ENCODE measurements at regions not wholly inside any gene's neighbourhood (a gene's known extent, or its start where the extent isn't known, plus 50 kb on each side); places are given as distances from the start of the nearest gene placed in this dataset.

- no peak for DNase-seq
- TF ChIP-seq POLR2A (IDR thresholded peaks at IDR 0.05; ENCODE audit: low read length), result no peak
- TF ChIP-seq GATA1 (IDR thresholded peaks at IDR 0.05; ENCODE audit: low read depth, low read length), result no peak
These were observed 255.0 kb downstream of the TBL1XR1 start for GRCh38 chr3:176942305-176942704.

- no peak for TF ChIP-seq GATA1 (IDR thresholded peaks at IDR 0.05; ENCODE audit: low read depth, low read length)
- TF ChIP-seq POLR2A (IDR thresholded peaks at IDR 0.05; ENCODE audit: low read length), result no peak
- no peak for DNase-seq
These were observed 255.6 kb downstream of the TBL1XR1 start for GRCh38 chr3:176941689-176942088.

GRCh38 chr3:176939022-176939817, 258.1 kb downstream of the TBL1XR1 start:
- peak; percentile 67 to 73 for DNase-seq
- TF ChIP-seq GATA1 (IDR thresholded peaks at IDR 0.05; ENCODE audit: low read depth, low read length) (no peak), POLR2A (IDR thresholded peaks at IDR 0.05; ENCODE audit: low read length) (no peak)

GRCh38 chr3:176937994-176938393, 259.3 kb downstream of the TBL1XR1 start:
- TF ChIP-seq GATA1 (IDR thresholded peaks at IDR 0.05; ENCODE audit: low read depth, low read length), result no peak
- no peak for TF ChIP-seq POLR2A (IDR thresholded peaks at IDR 0.05; ENCODE audit: low read length)
- no peak for DNase-seq

GRCh38 chr3:176937541-176937940, 259.7 kb downstream of the TBL1XR1 start:
- TF ChIP-seq POLR2A (IDR thresholded peaks at IDR 0.05; ENCODE audit: low read length) (no peak), GATA1 (IDR thresholded peaks at IDR 0.05; ENCODE audit: low read depth, low read length) (no peak)
- no peak for DNase-seq

GRCh38 chr3:176935194-176935888, 261.9 kb downstream of the TBL1XR1 start:
- DNase-seq, result no peak
- no peak for TF ChIP-seq POLR2A (IDR thresholded peaks at IDR 0.05; ENCODE audit: low read length)
- TF ChIP-seq GATA1 (IDR thresholded peaks at IDR 0.05; ENCODE audit: low read depth, low read length), result no peak

GRCh38 chr3:176934698-176935097, 262.6 kb downstream of the TBL1XR1 start:
- no peak for TF ChIP-seq POLR2A (IDR thresholded peaks at IDR 0.05; ENCODE audit: low read length)
- TF ChIP-seq GATA1 (IDR thresholded peaks at IDR 0.05; ENCODE audit: low read depth, low read length), result no peak
- DNase-seq, result no peak

- TF ChIP-seq POLR2A (IDR thresholded peaks at IDR 0.05; ENCODE audit: low read length), result no peak
- no peak for TF ChIP-seq GATA1 (IDR thresholded peaks at IDR 0.05; ENCODE audit: low read depth, low read length)
- DNase-seq, result no peak
These were observed 263.6 kb downstream of the TBL1XR1 start for GRCh38 chr3:176933704-176934103.

- TF ChIP-seq POLR2A (IDR thresholded peaks at IDR 0.05; ENCODE audit: low read length), result no peak
- no peak for DNase-seq
These were observed 264.8 kb downstream of the TBL1XR1 start for GRCh38 chr3:176932433-176932832.

GRCh38 chr3:176931991-176932390, 265.3 kb downstream of the TBL1XR1 start:
- DNase-seq, result no peak
- TF ChIP-seq POLR2A (IDR thresholded peaks at IDR 0.05; ENCODE audit: low read length) (no peak), GATA1 (IDR thresholded peaks at IDR 0.05; ENCODE audit: low read depth, low read length) (no peak)

- TF ChIP-seq GATA1 (IDR thresholded peaks at IDR 0.05; ENCODE audit: low read depth, low read length), result no peak
- no peak for TF ChIP-seq POLR2A (IDR thresholded peaks at IDR 0.05; ENCODE audit: low read length)
- DNase-seq, result no peak
These were observed 266.3 kb downstream of the TBL1XR1 start for GRCh38 chr3:176930942-176931341.

GRCh38 chr3:176928582-176928931, 268.7 kb downstream of the TBL1XR1 start:
- DNase-seq, result no peak
- TF ChIP-seq POLR2A (IDR thresholded peaks at IDR 0.05; ENCODE audit: low read length), result no peak
- TF ChIP-seq GATA1 (IDR thresholded peaks at IDR 0.05; ENCODE audit: low read depth, low read length), result no peak

- TF ChIP-seq POLR2A (IDR thresholded peaks at IDR 0.05; ENCODE audit: low read length) (no peak), GATA1 (IDR thresholded peaks at IDR 0.05; ENCODE audit: low read depth, low read length) (no peak)
These were observed 269.3 kb downstream of the TBL1XR1 start for GRCh38 chr3:176927706-176928581.

GRCh38 chr3:176927280-176927679, 270.0 kb downstream of the TBL1XR1 start:
- TF ChIP-seq POLR2A (IDR thresholded peaks at IDR 0.05; ENCODE audit: low read length), result no peak
- TF ChIP-seq GATA1 (IDR thresholded peaks at IDR 0.05; ENCODE audit: low read depth, low read length), result no peak
- no peak for DNase-seq

More at GRCh38 chr3:176927706-176928581, 269.3 kb downstream of the TBL1XR1 start:
- DNase-seq, result no peak

All from erythroblast (primary cell).